OCI-LY3 (cell line): ENCODE measurements at regions not wholly inside any gene's neighbourhood (a gene's known extent, or its start where the extent isn't known, plus 50 kb on each side); places are given as distances from the start of the nearest gene placed in this dataset.

Source experiments
- EZH2phosphoT487 ChIP-seq: fragments of 200-600 bp; shearing (Covaris generic); IDR thresholded peaks from 2 replicates; pipeline ENCODE4 v1.6.1; 2018; ENCODE audit warnings: antibody characterized with exemption, mixed run types, low read depth
- TF ChIP-seq, protein P1 (sequence below): fragments of 200-600, 300-600 bp; sonication (generic); IDR thresholded peaks from 2 replicates; pipeline ENCODE4 v1.5.1; 2014; ENCODE audit warnings: antibody characterized with exemption, low read length, low read depth

- TF ChIP-seq, protein P1, sequence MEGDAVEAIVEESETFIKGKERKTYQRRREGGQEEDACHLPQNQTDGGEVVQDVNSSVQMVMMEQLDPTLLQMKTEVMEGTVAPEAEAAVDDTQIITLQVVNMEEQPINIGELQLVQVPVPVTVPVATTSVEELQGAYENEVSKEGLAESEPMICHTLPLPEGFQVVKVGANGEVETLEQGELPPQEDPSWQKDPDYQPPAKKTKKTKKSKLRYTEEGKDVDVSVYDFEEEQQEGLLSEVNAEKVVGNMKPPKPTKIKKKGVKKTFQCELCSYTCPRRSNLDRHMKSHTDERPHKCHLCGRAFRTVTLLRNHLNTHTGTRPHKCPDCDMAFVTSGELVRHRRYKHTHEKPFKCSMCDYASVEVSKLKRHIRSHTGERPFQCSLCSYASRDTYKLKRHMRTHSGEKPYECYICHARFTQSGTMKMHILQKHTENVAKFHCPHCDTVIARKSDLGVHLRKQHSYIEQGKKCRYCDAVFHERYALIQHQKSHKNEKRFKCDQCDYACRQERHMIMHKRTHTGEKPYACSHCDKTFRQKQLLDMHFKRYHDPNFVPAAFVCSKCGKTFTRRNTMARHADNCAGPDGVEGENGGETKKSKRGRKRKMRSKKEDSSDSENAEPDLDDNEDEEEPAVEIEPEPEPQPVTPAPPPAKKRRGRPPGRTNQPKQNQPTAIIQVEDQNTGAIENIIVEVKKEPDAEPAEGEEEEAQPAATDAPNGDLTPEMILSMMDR, result no peak
- no peak for TF ChIP-seq EZH2phosphoT487
Observed at GRCh38 chr2:78568782-78569373, 456.6 kb upstream of the REG3G start.
